Stimulated activated CD8-positive, alpha-beta memory T cell treated with anti-CD3 and anti-CD28 coated beads, Interleukin-15, amount 100 ng/mL, for 4 hours (primary cell): ENCODE measurements at regions not wholly inside any gene's neighbourhood (a gene's known extent, or its start where the extent isn't known, plus 50 kb on each side); places are given as distances from the start of the nearest gene placed in this dataset.
"Not testable (repeated sequence)": the region's sequence is repeated elsewhere in the genome, so short reads cannot be mapped to it uniquely, and the experiment has no call there.

Source experiments
- DNase-seq, 2 donors: peaks; one replicate each; pipeline ENCODE4 v3.0.0-alpha.2; 2020; ENCODE audit warnings: low read depth in 2 of 2

DNA sequence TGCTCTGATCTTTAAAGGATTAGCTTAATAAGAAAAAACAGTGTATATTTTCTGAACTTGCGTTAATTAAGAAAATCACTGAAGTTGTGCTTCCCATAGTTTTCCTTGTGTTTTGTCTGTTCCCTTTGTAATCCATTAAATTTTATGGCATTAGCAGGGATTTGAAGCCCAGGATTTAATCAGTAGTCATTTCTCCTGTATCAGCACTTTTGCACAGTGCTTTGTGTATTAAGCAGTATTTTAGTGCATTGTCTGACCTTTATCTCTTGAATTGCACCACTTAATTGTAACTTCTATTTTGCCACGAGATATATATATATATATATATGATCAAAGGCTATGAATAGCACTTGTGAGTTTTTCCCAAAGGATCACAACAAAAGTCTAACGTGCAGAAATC, 133.7 kb downstream of the S1PR1 start:
- DNase-seq = no peak

- DNase-seq = no peak
These were observed 134.4 kb downstream of the S1PR1 start for GRCh38 chr1:101371259-101371658.

DNA sequence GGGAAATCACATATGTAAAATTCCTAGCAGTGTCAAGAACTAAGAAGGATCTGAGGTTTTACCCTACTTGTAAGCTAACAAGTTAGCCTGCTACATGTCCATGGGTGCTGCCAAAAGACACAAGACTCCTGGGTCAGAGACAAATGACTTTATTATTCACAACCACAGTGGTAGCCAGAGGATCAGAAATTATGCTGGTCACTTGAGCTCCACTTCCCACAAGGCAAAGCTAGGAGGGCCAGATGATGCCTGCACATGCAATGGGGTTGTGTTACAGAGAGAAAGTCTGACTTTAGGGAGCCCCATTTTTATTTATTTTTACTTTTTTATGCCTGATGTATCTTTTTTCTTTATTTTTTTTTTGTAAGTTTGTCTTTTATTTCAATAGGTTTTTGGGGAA, 136.8 kb downstream of the S1PR1 start:
- no peak for DNase-seq

DNA sequence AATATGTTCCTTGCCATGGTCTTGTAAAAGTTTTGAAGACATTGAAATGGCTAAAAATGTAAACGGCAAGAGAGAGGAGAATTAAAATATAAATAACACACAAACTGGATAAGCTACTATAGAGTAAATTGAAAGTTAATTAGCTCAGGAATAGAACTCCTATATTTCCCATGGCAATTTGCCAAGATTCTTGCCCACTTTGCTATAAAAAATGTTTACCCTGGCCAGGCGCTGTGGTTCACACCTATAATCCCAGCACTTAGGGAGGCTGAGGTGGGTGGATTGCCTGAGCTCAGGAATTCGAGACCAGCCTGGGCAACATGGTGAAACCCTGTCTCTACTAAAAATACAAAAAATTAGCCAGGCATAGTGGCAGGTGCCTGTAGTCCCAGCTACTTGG, 138.6 kb downstream of the S1PR1 start:
- DNase-seq = not testable (repeated sequence)

DNA sequence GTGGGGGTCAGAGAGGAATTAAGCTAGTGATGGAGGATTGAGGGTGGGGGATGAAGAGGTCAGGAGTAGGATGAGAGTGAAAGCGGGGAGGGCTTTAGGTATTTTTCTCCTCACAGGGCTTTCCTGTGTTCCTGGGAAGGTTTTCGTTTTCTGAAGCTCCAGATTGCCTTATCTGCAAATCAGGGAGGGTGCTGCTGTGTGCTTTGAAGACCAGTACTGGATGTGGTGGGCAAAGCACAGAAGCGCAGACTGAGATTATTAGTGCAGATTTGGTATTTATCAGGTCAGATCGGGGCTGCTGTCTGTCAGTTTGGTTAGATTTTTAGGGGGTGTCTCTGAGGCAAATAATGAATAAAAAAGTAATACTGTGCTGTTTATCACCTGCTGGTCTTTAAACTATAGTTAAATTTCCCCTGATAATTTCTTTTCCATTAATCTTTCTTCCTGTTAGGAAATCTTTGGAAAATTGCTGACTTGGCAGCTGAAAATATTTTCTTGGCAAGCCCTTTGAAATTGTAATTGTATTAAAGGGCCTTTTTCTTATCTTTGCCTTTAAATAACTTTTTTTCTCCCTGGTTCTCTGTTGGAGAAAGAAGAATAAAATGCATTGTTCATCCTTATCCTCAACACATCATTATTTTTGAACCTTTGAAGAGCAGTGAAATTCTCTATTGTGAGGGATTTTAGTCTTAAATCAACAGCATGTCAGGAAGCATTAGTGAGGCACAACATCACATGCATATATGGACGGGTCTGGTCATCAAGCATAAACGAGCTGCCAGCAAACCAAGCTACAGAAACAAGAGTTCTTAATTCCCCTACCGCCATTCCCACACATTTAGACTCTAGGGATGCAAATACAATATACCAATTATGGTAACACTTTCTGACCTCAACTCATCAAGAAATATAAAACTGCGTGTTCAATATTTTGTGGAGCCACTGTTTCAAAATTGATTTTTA, 139.6 kb downstream of the S1PR1 start:
- DNase-seq = no peak

DNA sequence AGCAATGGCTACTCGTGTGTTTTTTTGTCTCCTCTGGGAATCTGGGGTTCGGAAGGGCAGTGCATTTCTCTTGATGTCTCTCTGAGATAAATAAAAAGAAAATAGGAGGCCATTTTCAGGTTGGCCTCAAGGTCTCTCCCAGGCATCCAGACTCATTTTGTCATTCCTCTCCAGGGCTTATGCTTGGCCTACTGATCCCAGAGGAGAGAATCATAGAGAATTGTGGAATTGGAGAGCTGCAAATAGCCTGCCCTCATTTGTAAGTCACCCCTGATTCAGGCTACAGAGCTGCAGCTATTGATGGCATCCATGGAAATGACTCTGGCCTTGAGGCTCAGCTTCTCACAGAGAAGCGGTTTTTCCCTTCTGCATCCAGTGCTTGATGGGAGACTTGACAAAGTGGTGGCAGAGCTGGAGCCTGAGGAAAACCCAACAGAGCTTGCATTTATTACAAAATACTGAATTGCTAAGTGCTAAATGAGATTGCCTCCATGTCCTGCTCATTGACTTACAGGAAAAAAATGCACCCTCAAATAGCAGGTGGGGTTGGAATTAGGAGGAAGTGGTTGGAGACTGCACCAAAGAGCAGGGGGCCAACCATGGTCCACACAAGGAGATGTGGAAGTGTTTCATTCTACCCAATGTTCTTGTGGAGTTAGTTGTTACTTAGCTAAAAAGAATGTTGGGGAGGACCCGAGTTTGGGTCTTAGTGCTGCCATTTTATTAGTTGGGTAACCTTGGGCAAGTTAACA, 140.4 kb downstream of the S1PR1 start:
- DNase-seq = no peak

- no peak for DNase-seq
These were observed 142.2 kb downstream of the S1PR1 start for GRCh38 chr1:101379037-101379436.

DNA sequence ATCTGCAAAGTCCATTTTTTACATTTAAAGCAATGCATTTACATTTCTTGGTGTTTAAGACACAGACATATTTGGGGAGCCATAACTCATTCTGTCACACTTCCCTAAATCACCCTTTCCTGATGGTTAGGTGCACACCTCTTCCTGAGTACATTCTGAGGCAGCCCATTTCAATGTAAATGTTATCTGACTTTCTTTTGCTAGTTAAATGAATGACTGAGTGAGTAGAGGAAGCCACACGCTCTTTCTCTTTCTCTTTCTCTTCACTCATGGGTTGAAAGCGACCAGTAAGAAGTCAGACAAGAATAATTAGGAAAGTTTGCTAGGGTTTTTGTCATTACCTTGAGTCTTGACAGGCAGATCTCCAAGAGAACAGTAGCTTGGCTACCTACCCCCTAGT, 143.1 kb downstream of the S1PR1 start:
- no peak for DNase-seq

- no peak for DNase-seq
These were observed 145.3 kb downstream of the S1PR1 start for GRCh38 chr1:101382135-101382534.

DNA sequence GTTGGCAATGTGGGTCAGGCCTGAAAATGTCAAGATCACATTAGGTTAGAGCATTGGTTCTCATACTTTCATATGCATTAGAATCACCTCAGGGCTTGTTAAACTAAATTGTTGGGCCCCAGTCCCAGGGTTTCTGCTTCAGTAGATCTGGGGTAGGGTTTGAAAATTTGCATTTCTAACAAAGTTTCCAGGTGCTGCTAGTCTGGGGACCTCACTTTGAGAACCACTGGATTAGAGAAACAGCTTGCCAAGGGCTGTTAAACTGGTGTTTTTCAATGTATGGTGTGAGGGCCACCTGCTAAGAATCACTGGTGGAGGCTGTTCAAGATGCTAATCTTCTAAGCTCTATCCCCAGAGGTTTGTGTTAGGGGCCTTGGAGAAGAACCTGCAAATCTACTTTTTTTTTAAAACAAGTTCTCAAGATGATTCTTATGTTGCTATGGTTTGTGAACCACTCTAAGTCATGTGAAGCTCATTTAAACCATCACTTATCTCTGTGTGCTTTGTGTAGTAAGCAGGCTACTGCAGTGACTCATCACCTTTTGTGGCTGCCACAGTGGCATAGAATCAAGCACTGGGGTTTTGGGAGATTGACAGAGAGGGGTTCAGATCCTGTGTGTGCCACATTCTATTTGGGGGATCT, 152.2 kb downstream of the S1PR1 start:
- DNase-seq = no peak

GRCh38 chr1:101389547-101389929, 152.7 kb downstream of the S1PR1 start:
- DNase-seq = no peak

DNA sequence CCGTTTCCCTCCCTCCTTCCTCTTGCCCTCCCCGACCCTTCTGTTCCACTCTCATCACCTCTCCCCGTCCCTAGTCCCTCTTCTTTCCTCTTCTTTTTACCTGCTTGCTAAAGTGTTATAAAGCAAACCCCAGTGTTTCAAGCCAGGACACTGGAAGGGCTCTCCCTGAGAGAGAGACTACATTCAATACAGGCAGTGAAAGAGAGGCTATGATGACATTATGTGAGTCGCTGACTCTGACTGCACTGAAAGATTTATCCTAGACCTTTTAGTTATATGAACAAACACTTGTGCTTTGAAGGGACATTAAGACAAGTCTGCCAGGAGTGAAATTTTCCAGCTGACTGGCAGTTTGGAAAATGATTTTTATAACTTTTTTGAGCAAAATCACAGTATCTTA, 155.7 kb downstream of the S1PR1 start:
- DNase-seq = no peak

GRCh38 chr1:101394041-101394440, 157.2 kb downstream of the S1PR1 start:
- DNase-seq = no peak

DNA sequence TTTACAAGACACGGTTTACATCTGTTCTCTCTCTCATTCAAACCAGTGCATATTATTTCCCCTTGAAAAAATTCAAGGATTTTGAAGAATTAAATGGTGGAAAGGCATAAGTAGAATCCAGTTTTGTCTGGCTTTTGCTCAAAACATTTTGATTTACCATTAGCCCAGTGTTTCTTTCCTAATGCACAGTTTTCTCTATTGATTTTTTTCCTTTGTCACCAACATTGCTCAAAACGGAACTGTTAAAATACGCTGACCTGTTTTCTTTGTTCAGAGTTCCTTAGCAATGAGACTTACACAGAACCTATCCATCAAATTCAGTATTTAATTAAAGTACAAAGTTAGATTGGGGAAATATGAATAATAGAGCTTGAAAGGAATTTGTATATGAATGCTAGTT, 162.4 kb downstream of the S1PR1 start:
- no peak for DNase-seq

- DNase-seq = no peak
These were observed 169.5 kb downstream of the S1PR1 start for GRCh38 chr1:101406271-101406670.

DNA sequence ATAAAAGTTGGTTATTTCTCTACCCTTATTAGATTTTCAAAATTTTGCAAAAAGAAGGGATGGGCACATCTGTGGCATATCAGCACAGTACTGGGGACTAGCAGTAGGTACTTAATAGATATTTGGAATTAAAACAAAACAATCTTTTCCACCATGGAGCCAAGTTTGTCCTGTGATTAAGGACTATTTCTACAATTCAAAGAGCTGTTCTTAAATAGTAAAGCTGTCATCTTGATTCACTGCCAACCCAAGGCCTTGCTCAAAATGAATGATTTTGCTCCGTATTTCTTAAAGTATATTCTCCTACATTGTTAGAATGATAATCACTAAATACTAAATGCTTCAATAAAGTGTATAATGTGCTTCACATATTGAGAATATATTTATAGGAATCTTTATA, 169.9 kb downstream of the S1PR1 start:
- no peak for DNase-seq

DNA sequence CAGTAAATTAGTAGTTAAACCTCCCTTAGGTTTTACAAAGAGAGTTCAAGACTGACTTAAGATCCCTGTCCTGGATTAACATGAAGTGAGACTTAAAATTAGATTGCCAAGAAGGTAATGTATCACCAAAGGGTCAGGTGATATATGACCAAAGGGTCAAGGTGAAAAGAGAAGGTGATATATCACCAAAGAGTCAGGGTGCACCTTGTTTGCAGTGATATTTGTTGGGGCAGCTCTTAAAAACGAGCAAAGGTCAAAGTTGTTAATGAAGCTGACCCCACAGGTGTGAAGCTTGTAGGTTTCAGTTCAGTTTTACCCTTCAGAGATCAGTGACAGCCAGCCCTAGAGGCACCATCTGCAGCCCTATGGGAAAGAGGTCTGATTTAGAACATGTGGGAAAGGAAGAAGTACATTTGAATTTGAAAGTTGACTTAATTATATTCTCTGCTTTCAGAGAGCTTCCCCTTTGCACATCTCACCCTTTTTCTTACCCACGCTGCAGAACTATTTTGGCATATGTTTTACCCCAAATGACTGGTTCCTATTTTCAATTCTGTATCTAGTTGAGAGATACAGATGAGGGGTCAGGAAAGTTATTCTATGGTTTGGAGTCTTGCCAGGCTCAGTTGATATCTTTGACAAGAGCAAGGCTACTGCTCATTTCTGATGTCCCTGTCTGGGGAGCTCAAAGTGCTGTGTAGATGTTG, 170.8 kb downstream of the S1PR1 start:
- no peak for DNase-seq

DNA sequence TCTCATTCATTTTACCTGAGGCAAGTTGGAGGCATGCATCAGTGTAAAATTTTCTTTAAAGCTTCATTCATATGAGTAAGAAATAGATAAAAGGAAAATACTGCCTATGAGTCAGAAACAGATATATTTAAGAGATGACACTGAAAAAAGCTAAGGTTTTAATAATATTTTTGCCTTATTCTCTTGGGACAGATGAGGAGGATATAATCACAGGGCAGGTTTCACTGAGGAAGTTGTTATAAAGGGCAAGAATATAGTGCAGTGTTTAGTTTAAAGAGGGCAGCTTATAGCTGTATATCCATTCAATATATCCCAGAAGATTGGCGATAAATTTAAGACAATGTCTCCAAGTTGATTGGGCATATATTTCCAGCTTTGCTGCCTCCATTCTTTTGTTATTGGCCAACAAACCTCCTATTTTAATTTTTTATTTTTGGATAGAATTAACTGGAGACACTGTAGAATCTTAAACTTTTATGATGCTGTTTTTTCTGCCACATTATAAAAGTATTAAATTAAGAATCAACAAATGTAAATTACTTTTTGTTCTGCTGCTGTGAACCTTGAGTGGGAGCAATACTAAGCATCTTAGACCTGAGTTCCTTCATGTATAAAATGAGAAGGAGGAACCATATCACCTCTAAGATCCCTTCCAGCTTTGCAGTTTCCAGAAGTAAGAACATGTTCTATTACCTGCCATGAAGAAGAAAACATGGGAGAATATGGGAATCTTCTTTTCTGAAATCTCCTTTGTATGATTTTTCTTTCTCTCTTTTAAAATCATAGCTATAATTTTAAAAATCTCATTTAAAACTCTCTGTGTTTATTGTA, 171.6 kb downstream of the S1PR1 start:
- no peak for DNase-seq

- DNase-seq = no peak
These were observed 172.3 kb downstream of the S1PR1 start for GRCh38 chr1:101409102-101409501.

DNA sequence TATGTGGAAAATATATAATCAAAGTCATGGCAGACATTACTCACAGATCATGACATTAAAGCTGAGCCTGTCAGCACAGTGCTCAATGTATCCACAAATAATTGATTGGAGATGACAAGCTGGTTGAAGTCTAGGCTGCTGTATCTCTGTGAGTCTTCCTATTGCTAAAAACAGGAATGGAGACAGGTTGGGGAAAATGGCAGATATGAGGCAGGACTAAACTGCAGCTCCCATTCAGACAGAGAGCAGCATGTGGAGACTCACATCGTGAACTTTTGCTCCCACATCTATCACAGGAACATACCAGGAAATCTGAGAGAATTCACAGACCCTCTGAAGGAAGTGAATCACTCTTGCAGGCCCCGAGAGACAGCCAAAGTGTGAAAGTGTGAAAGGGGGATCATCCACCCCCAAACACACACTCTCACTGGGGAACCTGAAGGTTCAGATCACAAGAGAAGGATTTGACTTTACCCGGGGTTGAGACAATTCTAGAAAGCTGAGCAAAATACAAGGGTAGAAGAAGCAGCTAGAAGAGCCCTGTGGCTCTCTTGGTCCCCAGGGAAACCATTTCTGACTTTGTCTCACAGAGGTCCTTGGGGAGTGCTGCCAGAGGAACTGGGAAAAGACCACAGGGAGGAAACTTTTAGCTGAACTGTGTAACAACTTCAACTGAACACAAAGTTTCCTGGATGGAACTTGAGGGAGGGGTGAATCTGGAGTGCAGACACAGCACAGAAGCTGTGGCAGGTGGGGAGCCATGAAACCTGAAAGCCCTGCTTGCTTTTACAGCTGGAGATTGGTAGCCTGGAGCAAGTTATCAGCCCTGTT, 173.4 kb downstream of the S1PR1 start:
- DNase-seq = no peak
